Heart left ventricle (tissue), 13 donors: ENCODE measurements at regions not wholly inside any gene's neighbourhood (a gene's known extent, or its start where the extent isn't known, plus 50 kb on each side); places are given as distances from the start of the nearest gene placed in this dataset.

ENCODE experiments used
- POLR2A ChIP-seq, 2 donors: fragments of 450-650 bp; IDR thresholded peaks; one replicate each; pipeline ENCODE4 v1.6.1; 2017; ENCODE audit warnings: antibody characterized with exemption in 2 of 2, mild to moderate bottlenecking in 2 of 2, moderate library complexity in 2 of 2
- TF ChIP-seq, protein P1 (sequence below), 12 donors: fragments of 200-600 bp; sonication (generic) in 4 of 12; IDR thresholded peaks; one replicate each; pipeline versions ENCODE4 v1.5.0 to v1.8.0; 2018 to 2022; ENCODE audit warnings: antibody characterized with exemption in 12 of 12, mild to moderate bottlenecking in 5 of 12
- donor health status: ischemic (EF 13 %, LVEDD 7.1; RV severe dilation, severe dysfunction).
- donor health status: DM: no; HTN: yes; CAD: no.
- donor health status: DM: no; HTN: no; CAD: no.
- donor health status: ischemic (EF 25% LVEDD 6.9; RV normal size, moderate dysfunction).
- donor health status: ischemic (EF 25% LVEDD 5.7; RV mildly dilated, moderate dysfunction).
- donor health status: ischemic (EF 35%, LVEDD 5.7; RV mildly dilated, moderate dysfunction).
- donor health status: nonischemic (EF 11% LVEDD 7.7; RV severe dilation, severe dysfunction).
- donor health status: DM: yes; HTN: yes; CAD: no.
- donor health status: PGD.
- donor health status: ischemic (EF 29% LVEDD 5.4; RV normal size, mild dysfunction).
- donor health status: nonischemic (EF 23%, LVEDD 6.1; RV moderate dilation, normal function).

DNA sequence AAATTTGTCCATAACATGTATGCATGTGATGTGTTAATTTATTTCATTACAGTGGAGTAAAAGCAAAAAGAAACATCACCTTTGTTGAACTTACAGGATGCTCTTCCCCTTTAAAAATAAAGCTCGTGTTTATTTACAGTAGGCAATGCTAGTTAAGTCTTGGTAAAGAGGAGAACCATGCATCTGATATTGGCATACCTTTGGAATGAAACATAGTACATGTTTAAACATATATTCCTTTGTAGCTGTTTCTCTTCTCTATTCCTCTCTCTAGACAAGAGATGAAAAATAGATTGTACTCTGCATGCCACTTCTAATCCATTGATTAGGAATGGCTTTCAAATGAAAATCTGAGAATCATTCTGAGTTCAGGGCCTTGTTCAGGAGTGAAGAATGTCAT lies 374.9 kb upstream of the CNTN4 start:
- TF ChIP-seq, protein P1, sequence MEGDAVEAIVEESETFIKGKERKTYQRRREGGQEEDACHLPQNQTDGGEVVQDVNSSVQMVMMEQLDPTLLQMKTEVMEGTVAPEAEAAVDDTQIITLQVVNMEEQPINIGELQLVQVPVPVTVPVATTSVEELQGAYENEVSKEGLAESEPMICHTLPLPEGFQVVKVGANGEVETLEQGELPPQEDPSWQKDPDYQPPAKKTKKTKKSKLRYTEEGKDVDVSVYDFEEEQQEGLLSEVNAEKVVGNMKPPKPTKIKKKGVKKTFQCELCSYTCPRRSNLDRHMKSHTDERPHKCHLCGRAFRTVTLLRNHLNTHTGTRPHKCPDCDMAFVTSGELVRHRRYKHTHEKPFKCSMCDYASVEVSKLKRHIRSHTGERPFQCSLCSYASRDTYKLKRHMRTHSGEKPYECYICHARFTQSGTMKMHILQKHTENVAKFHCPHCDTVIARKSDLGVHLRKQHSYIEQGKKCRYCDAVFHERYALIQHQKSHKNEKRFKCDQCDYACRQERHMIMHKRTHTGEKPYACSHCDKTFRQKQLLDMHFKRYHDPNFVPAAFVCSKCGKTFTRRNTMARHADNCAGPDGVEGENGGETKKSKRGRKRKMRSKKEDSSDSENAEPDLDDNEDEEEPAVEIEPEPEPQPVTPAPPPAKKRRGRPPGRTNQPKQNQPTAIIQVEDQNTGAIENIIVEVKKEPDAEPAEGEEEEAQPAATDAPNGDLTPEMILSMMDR (IDR thresholded peaks at IDR 0.05) = no peak
- no peak for TF ChIP-seq POLR2A (IDR thresholded peaks at IDR 0.05)
